Omental fat pad (tissue), 3 donors: ENCODE measurements at regions not wholly inside any gene's neighbourhood (a gene's known extent, or its start where the extent isn't known, plus 50 kb on each side); places are given as distances from the start of the nearest gene placed in this dataset.

ENCODE experiments used
- ATAC-seq: fragments of 150-250 bp; one replicate; pipeline ENCODE4 v1.9.1; 2016; ENCODE audit warnings: mild to moderate bottlenecking, moderate library complexity; ENCODE audit not compliant: low FRiP score
- DNase-seq: peaks from one replicate; pipeline ENCODE4 v3.0.0-alpha.2; 2019; ENCODE audit warnings: low spot score
- CTCF ChIP-seq, 3 donors: fragments of 450-650 bp; IDR thresholded peaks; one replicate each; pipeline ENCODE4 v1.5.1; 2016 to 2017; ENCODE audit warnings: antibody characterized with exemption in 3 of 3, mild to moderate bottlenecking in 3 of 3, moderate library complexity in 2 of 3

GRCh38 chr1:239268941-239269340 is 117.4 kb upstream of the CHRM3 start:
- no peak for DNase-seq
- no peak for TF ChIP-seq CTCF (IDR thresholded peaks at IDR 0.05)
- no peak for ATAC-seq

- no peak for ATAC-seq
- TF ChIP-seq CTCF (IDR thresholded peaks at IDR 0.05): no peak
Observed at GRCh38 chr1:239268007-239268406, 118.4 kb upstream of the CHRM3 start.

GRCh38 chr1:239263801-239264200 is 122.6 kb upstream of the CHRM3 start:
- DNase-seq (no peak), ATAC-seq (no peak)
- no peak for TF ChIP-seq CTCF (IDR thresholded peaks at IDR 0.05)

More at GRCh38 chr1:239268007-239268406, 118.4 kb upstream of the CHRM3 start:
- no peak for DNase-seq

- DNase-seq (no peak), ATAC-seq (no peak)
- no peak for TF ChIP-seq CTCF (IDR thresholded peaks at IDR 0.05)
Observed at GRCh38 chr1:239262538-239262937, 123.8 kb upstream of the CHRM3 start.

- TF ChIP-seq CTCF (IDR thresholded peaks at IDR 0.05): no peak
- DNase-seq (no peak), ATAC-seq (no peak)
Observed at GRCh38 chr1:239261521-239261920, 124.8 kb upstream of the CHRM3 start.

GRCh38 chr1:239260842-239261241 is 125.5 kb upstream of the CHRM3 start:
- TF ChIP-seq CTCF (IDR thresholded peaks at IDR 0.05): no peak
- no peak for DNase-seq

GRCh38 chr1:239255628-239256160 is 130.7 kb upstream of the CHRM3 start:
- TF ChIP-seq CTCF (IDR thresholded peaks at IDR 0.05): no peak
- DNase-seq (no peak), ATAC-seq (no peak)

More at GRCh38 chr1:239260842-239261241, 125.5 kb upstream of the CHRM3 start:
- no peak for ATAC-seq
